Mesenchymal stem cell (in vitro differentiated cells and primary cell): ENCODE measurements at regions not wholly inside any gene's neighbourhood (a gene's known extent, or its start where the extent isn't known, plus 50 kb on each side); places are given as distances from the start of the nearest gene placed in this dataset.

ENCODE experiments used
- DNase-seq: peaks from one replicate; pipeline ENCODE4 v3.0.0-alpha.2; 2013
- H2AFZ ChIP-seq: one replicate; pipeline ENCODE4 v1.6.1; 2013; ENCODE audit warnings: low read depth, mild to moderate bottlenecking, control low read depth, inconsistent platforms, low read length, moderate library complexity
- H2AK5ac ChIP-seq: 2 replicates; pipeline ENCODE4 v1.6.1; 2013; ENCODE audit warnings: low read length, moderate library complexity, mild to moderate bottlenecking, inconsistent platforms; ENCODE audit not compliant: severe bottlenecking
- H2BK120ac ChIP-seq: one replicate; pipeline ENCODE4 v1.6.1; 2013; ENCODE audit warnings: low read depth, mild to moderate bottlenecking, inconsistent platforms, low read length, moderate library complexity
- H2BK12ac ChIP-seq, 2 experiments: one replicate each; pipeline ENCODE4 v1.6.1; 2013; ENCODE audit warnings: inconsistent platforms in 2 of 2, low read length in 2 of 2, mild to moderate bottlenecking in 2 of 2, moderate library complexity in 2 of 2, control low read depth in 1 of 2
- H2BK15ac ChIP-seq: one replicate; pipeline ENCODE4 v1.6.1; 2013; ENCODE audit warnings: mild to moderate bottlenecking, low read depth, inconsistent platforms; ENCODE audit not compliant: poor library complexity, severe bottlenecking
- H2BK5ac ChIP-seq: 2 replicates; pipeline ENCODE4 v1.6.1; 2013; ENCODE audit warnings: low read depth, mild to moderate bottlenecking, low read length, control low read depth, inconsistent platforms; ENCODE audit not compliant: poor library complexity, severe bottlenecking
- H3K14ac ChIP-seq, 2 experiments: one replicate each; pipeline ENCODE4 v1.6.1; 2013; ENCODE audit warnings: inconsistent platforms in 2 of 2, low read length in 2 of 2, control low read depth in 1 of 2, mild to moderate bottlenecking in 1 of 2, moderate library complexity in 1 of 2
- H3K18ac ChIP-seq, 2 experiments: one replicate each; pipeline ENCODE4 v1.6.1; 2013; ENCODE audit warnings: inconsistent platforms in 2 of 2, low read length in 2 of 2, control low read depth in 1 of 2, low read depth in 1 of 2, mild to moderate bottlenecking in 1 of 2
- H3K23ac ChIP-seq, 2 experiments: one replicate each; pipeline ENCODE4 v1.6.1; 2013; ENCODE audit warnings: inconsistent platforms in 2 of 2, low read length in 2 of 2, mild to moderate bottlenecking in 2 of 2, moderate library complexity in 2 of 2, control low read depth in 1 of 2
- H3K27ac ChIP-seq: 2 replicates; pipeline ENCODE4 v1.5.1; 2013; ENCODE audit warnings: mild to moderate bottlenecking, moderate library complexity, low read length, control low read depth, inconsistent platforms; ENCODE audit not compliant: poor library complexity, severe bottlenecking
- H3K27me3 ChIP-seq, 2 experiments: 2 replicates each; pipeline versions ENCODE4 v1.6.1 to v1.7.0; 2013; ENCODE audit warnings: low read length in 2 of 2, mild to moderate bottlenecking in 2 of 2, moderate library complexity in 2 of 2, control low read depth in 1 of 2, inconsistent platforms in 1 of 2; ENCODE audit not compliant: control insufficient read depth in 1 of 2, insufficient read depth in 1 of 2
- H3K36me3 ChIP-seq, 2 experiments: 2 replicates each; pipeline versions ENCODE4 v1.6.1 to v1.7.0; 2013; ENCODE audit warnings: low read length in 2 of 2, control low read depth in 1 of 2, inconsistent platforms in 1 of 2, low read depth in 1 of 2, mild to moderate bottlenecking in 1 of 2; ENCODE audit not compliant: insufficient read depth in 2 of 2, control insufficient read depth in 1 of 2
- H3K4ac ChIP-seq, 2 experiments: one replicate each; pipeline ENCODE4 v1.6.1; 2013; ENCODE audit warnings: inconsistent platforms in 2 of 2, low read length in 2 of 2, mild to moderate bottlenecking in 2 of 2, moderate library complexity in 2 of 2, control low read depth in 1 of 2, low read depth in 1 of 2
- H3K4me1 ChIP-seq: 2 replicates; pipeline ENCODE4 v1.6.1; 2013; ENCODE audit warnings: low read depth, low read length, control low read depth; ENCODE audit not compliant: control insufficient read depth, insufficient read depth
- H3K4me2 ChIP-seq: 2 replicates; pipeline ENCODE4 v1.6.1; 2013; ENCODE audit warnings: low read length, mild to moderate bottlenecking, inconsistent platforms; ENCODE audit not compliant: poor library complexity, severe bottlenecking
- H3K4me3 ChIP-seq, 2 experiments: 2 replicates each; pipeline versions ENCODE4 v1.5.1 to v1.7.0; 2013; ENCODE audit warnings: low read length in 2 of 2, mild to moderate bottlenecking in 2 of 2, control low read depth in 1 of 2, low read depth in 1 of 2; ENCODE audit not compliant: insufficient read depth in 1 of 2
- H3K79me1 ChIP-seq: replicated peaks from 2 replicates; pipeline ENCODE4 v1.6.1; 2013; ENCODE audit warnings: mild to moderate bottlenecking, control low read depth, low read length, inconsistent platforms; ENCODE audit not compliant: poor library complexity, severe bottlenecking
- H3K9ac ChIP-seq: 2 replicates; pipeline ENCODE4 v1.7.0; 2013; ENCODE audit warnings: mild to moderate bottlenecking, low read length, moderate library complexity
- H3K9me3 ChIP-seq: 2 replicates; pipeline ENCODE4 v1.7.0; 2013; ENCODE audit warnings: mild to moderate bottlenecking, low read length; ENCODE audit not compliant: control insufficient read depth
- H4K8ac ChIP-seq: one replicate; pipeline ENCODE4 v1.6.1; 2013; ENCODE audit warnings: inconsistent platforms, mild to moderate bottlenecking, low read length, moderate library complexity
- H4K91ac ChIP-seq: one replicate; pipeline ENCODE4 v1.6.1; 2013; ENCODE audit warnings: mild to moderate bottlenecking, low read length, inconsistent platforms
- WGBS: methylation state at CpG from one replicate; pipeline ENCODE4 v1.1.7; 2013; ENCODE audit warnings: mixed read lengths; 5-methylcytosine and 5-hydroxymethylcytosine counted together

DNA sequence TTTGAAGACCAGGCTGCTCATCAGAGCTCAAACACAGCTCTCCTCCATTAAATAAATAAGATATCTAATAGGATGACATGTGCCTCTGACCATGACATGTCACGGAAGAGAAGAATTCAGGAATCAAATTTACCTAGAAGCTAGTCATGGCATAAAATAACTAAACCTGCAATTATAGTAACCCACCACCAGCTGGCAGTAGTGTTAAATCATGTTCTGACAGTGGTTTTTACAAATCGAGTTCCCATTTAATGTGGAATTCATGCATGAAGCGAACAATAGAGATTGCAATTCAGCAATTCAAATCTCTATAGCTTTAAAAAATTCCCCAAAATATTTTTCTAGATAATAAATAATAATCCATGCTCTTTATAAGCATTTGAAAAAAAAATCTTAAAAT is 74.6 kb upstream of the IKZF1 start:
- no peak overlapping the region for H3K4ac ChIP-seq
- H3K9ac ChIP-seq: no peak overlapping the region
- H3K27ac ChIP-seq: no peak overlapping the region
- H3K4me1 ChIP-seq: no peaks in the 10 kb centered on the region
- no peaks in the 10 kb centered on the region for H3K27me3 ChIP-seq
- no peak overlapping the region for H3K23ac ChIP-seq
- H3K18ac ChIP-seq: no peak overlapping the region
- no peak overlapping the region for H4K91ac ChIP-seq
- no peak overlapping the region for H2BK5ac ChIP-seq
- peaks cover 24% of the 10 kb centered on the region for H3K9me3 ChIP-seq
- no peak overlapping the region for H3K4me3 ChIP-seq
- H2AFZ ChIP-seq: no peak overlapping the region
- no peak overlapping the region for H2BK120ac ChIP-seq
- no peak overlapping the region for H3K4me2 ChIP-seq
- WGBS: 80% methylated on average over 1 of the region's 3 CpGs
- H3K36me3 ChIP-seq: no peaks in the 10 kb centered on the region
- no peak overlapping the region for H2BK15ac ChIP-seq
- no peak overlapping the region for H4K8ac ChIP-seq
- no peak overlapping the region for H3K14ac ChIP-seq
- H3K79me1 ChIP-seq: no peaks in the 10 kb centered on the region
- DNase-seq: no peak
- no peak overlapping the region for H2AK5ac ChIP-seq
- H2BK12ac ChIP-seq: no peak overlapping the region

DNA sequence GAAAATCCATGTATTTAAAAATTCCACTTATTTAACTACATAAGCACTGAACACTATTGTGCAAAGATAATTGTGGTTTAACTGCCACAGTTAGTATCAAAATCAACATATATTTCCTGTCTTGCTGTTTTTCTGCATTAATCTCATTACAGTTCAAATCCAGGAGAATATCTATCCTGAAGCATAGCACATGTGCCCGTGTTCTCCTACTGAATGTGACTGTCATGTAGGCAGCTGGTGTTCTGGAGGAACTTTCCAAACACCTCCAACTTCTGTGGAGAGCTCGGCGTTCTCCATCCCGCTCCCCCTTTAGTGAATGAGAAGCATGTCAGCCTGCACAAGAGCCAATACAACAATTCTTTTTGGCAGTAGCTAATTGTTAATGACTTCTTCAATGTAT is 76.4 kb upstream of the IKZF1 start:
- 41% methylated on average over 1 of the region's 4 CpGs for WGBS
- H2BK15ac ChIP-seq: no peak overlapping the region

DNA sequence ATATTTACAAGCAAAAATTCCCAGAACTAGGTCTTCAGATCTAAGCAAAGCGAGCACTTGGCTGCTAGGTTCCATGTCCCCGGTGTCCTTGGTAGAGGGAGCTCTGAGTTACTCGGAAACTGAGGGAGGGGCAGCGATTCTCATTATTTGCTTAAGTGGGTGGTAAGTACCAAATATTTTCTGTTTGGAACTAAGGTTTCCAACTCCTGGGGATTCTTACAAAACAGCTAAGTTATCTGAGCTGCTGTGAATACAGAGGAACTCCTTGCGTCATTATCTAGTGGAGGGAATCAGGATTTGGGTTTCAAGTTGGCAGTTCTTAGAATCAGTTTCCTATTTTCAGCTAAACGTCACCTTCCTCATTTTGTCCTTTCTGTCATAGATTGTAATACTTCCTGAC is 76.8 kb upstream of the IKZF1 start:
- H3K14ac ChIP-seq: no peak overlapping the region
- peaks cover 36% of the 10 kb centered on the region for H3K9me3 ChIP-seq
- no peak overlapping the region for H2AFZ ChIP-seq
- H3K27ac ChIP-seq: no peak overlapping the region
- no peaks in the 10 kb centered on the region for H3K4me1 ChIP-seq
- H2AK5ac ChIP-seq: no peak overlapping the region
- no peaks in the 10 kb centered on the region for H3K27me3 ChIP-seq
- H3K4me2 ChIP-seq: no peak overlapping the region
- no peak overlapping the region for H3K23ac ChIP-seq
- no peak for DNase-seq
- WGBS: 76% methylated on average over 5 of the region's 6 CpGs
- no peak overlapping the region for H3K4me3 ChIP-seq
- H3K18ac ChIP-seq: no peak overlapping the region
- H3K9ac ChIP-seq: no peak overlapping the region
- no peaks in the 10 kb centered on the region for H3K36me3 ChIP-seq
- no peak overlapping the region for H3K4ac ChIP-seq
- H2BK5ac ChIP-seq: no peak overlapping the region
- H2BK12ac ChIP-seq: no peak overlapping the region
- no peak overlapping the region for H2BK15ac ChIP-seq
- H2BK120ac ChIP-seq: no peak overlapping the region
- no peaks in the 10 kb centered on the region for H3K79me1 ChIP-seq
- H4K8ac ChIP-seq: no peak overlapping the region
- H4K91ac ChIP-seq: no peak overlapping the region

More for the DNA sequence above, 76.4 kb upstream of the IKZF1 start:
- DNase-seq: no peak
- H3K79me1 ChIP-seq: no peaks in the 10 kb centered on the region
- H2BK120ac ChIP-seq: no peak overlapping the region
- no peak overlapping the region for H2AFZ ChIP-seq
- H3K4me2 ChIP-seq: no peak overlapping the region
- H3K4me3 ChIP-seq: no peak overlapping the region
- H3K36me3 ChIP-seq: no peaks in the 10 kb centered on the region
- no peak overlapping the region for H2AK5ac ChIP-seq
- no peak overlapping the region for H3K9ac ChIP-seq
- H2BK12ac ChIP-seq: no peak overlapping the region
- H3K27ac ChIP-seq: no peak overlapping the region
- no peak overlapping the region for H3K23ac ChIP-seq
- peaks cover 33% of the 10 kb centered on the region for H3K9me3 ChIP-seq
- H3K4ac ChIP-seq: no peak overlapping the region
- no peak overlapping the region for H4K8ac ChIP-seq
- H3K14ac ChIP-seq: no peak overlapping the region
- H4K91ac ChIP-seq: no peak overlapping the region
- no peak overlapping the region for H2BK5ac ChIP-seq
- H3K18ac ChIP-seq: no peak overlapping the region
- no peaks in the 10 kb centered on the region for H3K4me1 ChIP-seq
- H3K27me3 ChIP-seq: no peaks in the 10 kb centered on the region

DNA sequence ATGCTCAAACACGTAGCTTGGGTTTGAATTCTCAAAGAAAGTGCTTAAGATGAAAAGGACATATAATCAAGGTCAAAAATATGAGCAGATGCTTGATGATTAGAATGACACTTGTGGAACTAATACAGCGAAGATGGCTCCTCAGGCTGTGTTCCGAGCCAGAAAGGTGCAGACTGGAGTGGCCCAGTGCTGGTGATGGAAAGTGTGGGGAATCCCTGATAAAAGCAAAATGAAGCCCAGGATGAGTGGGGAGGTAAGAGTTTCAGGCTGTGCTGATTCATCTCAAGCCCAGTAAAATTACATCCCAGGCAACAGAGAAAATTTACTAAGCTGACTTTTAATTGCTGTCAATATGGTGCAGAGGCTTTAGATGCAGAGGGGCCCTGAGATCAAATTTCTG is 77.8 kb upstream of the IKZF1 start:
- H2BK15ac ChIP-seq: no peak overlapping the region
- H3K18ac ChIP-seq: no peak overlapping the region
- no peak overlapping the region for H4K8ac ChIP-seq
- no peak overlapping the region for H3K23ac ChIP-seq
- peaks cover 47% of the 10 kb centered on the region for H3K9me3 ChIP-seq
- no peak for DNase-seq
- H3K4me2 ChIP-seq: no peak overlapping the region
- H2AK5ac ChIP-seq: no peak overlapping the region
- H3K79me1 ChIP-seq: no peaks in the 10 kb centered on the region
- H3K27me3 ChIP-seq: no peaks in the 10 kb centered on the region
- H3K14ac ChIP-seq: no peak overlapping the region
- H2BK5ac ChIP-seq: no peak overlapping the region
- H3K4me3 ChIP-seq: no peak overlapping the region
- 76% methylated on average over 3 of the region's 3 CpGs for WGBS
- H4K91ac ChIP-seq: no peak overlapping the region
- H3K36me3 ChIP-seq: no peaks in the 10 kb centered on the region
- no peak overlapping the region for H2BK12ac ChIP-seq
- H2BK120ac ChIP-seq: no peak overlapping the region
- no peak overlapping the region for H3K9ac ChIP-seq
- H3K27ac ChIP-seq: no peak overlapping the region
- no peaks in the 10 kb centered on the region for H3K4me1 ChIP-seq
- no peak overlapping the region for H2AFZ ChIP-seq
- H3K4ac ChIP-seq: no peak overlapping the region
